ENCODE measurements at regions not wholly inside any gene's neighbourhood (a gene's known extent, or its start where the extent isn't known, plus 50 kb on each side); places are given as distances from the start of the nearest gene placed in this dataset.

DNA sequence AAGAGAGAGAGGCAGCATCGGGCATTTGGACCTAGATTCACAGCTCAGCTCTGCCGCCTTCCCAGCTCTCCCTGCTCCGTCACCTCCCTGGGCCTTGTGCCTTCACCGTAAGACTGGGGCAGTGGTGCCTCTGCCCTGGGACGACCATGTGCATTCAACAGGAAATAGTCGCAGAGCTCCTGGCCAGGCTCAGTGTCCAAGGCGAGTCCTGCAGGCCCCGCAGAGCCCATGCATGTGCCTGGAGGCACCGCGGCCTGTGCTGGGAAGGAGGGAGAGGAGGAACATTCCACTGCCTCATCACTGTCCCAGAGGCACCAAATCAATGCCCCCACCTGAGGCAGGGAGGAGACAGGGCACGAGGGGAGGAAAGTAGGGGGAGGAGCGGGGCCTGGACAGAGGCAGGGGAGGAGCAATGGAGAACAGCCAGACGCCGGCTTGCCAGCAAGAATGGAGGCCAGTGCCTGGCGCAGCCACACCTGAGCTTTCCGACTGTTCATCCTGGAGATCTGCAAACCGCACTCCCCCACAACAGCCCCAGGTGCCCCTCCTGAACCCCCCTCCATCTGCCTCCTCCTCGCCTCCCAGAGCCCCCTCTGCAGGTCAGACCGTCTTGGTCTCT lies 74.4 kb upstream of the PRR5 start:
- CTCF ChIA-PET = interaction anchor here (0.7 to 5.0 kb wide), 7 partner anchors 15 to 633 kb away, joined by 3 to 46 read pairs (median 3); no protein-coding TSS in a partner anchor
- Mint-ChIP-seq H3K27ac (no peak overlapping the region), H3K27me3 (ENCODE audit: low read depth) (no peaks in the 10 kb centered on the region), H3K4me1 (ENCODE audit: low read depth) (peaks cover 4% of the 10 kb centered on the region), H3K9me3 (peaks cover 6% of the 10 kb centered on the region), H3K36me3 (ENCODE audit: low read depth) (no peaks in the 10 kb centered on the region), H3K4me3 (no peak overlapping the region)
- DNase-seq = no peak
- intact Hi-C loops (cut with micrococcal nuclease) = loop anchor here (2.0 to 10.0 kb wide), 2 partner anchors 293 to 547 kb away; no protein-coding TSS in a partner anchor

DNA sequence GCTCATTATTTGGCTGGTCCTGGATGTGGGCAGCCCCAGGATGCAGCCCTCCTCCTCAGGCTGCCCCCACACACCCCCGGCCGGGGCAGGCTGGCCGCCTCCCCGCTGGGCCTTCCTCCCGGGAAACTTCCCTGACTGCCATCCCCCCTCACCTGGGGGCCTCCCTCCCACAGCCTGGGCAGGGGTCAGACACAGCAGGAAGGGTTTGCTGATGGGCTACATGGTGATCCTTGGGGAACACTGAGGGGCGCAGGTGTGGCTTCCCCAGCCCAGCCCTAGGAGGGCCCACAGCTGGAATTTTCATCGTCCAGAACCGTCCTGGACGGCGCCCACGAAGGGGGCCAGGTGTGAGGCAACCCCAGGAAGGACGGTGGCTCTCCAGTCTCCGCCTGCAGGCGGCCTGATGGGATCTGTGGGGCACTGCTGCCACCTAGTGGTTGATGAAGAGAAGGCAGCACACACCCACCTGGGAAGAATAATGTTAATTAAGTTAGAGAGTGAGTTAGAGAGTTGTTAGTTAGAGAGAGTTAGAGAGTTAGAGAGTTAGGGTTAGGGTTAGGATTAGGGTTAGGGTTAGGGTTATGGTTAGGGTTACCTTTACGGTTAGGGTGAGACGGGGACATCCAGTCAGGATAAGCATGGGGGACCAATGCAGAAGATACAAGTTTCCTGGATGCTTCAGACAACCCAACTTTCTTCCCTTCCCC lies 75.9 kb upstream of the PRR5 start:
- H3K4me1 Mint-ChIP-seq (ENCODE audit: low read depth) = peaks cover 4% of the 10 kb centered on the region
- DNase-seq = peak; percentile 84
- CTCF ChIA-PET = interaction anchor here (0.6 to 5.0 kb wide), 15 partner anchors 9 to 680 kb away, joined by 3 to 46 read pairs (median 3); partner anchors contain the start of gene PARVG
- H3K27me3 Mint-ChIP-seq (ENCODE audit: low read depth) = no peaks in the 10 kb centered on the region
- intact Hi-C loops (cut with micrococcal nuclease) = loop anchor here (1.0 to 10.0 kb wide), 3 partner anchors 291 to 633 kb away; no protein-coding TSS in a partner anchor
- H3K9me3 Mint-ChIP-seq = peaks cover 2% of the 10 kb centered on the region
- no peaks in the 10 kb centered on the region for H3K36me3 Mint-ChIP-seq (ENCODE audit: low read depth)
- no peak overlapping the region for H3K27ac Mint-ChIP-seq
- H3K4me3 Mint-ChIP-seq = no peak overlapping the region

GRCh38 chr22:44625421-44625760 lies 76.6 kb upstream of the PRR5 start:
- Mint-ChIP-seq H3K27ac (no peak overlapping the region), H3K27me3 (ENCODE audit: low read depth) (no peaks in the 10 kb centered on the region), H3K36me3 (ENCODE audit: low read depth) (no peaks in the 10 kb centered on the region), H3K4me1 (ENCODE audit: low read depth) (peaks cover 5% of the 10 kb centered on the region), H3K9me3 (no peaks in the 10 kb centered on the region), H3K4me3 (no peak overlapping the region)
- CTCF ChIA-PET = interaction anchor here (0.6 to 5.0 kb wide), 9 partner anchors 10 to 679 kb away, joined by 3 to 46 read pairs (median 3); partner anchors contain the start of gene PARVG
- intact Hi-C loops (cut with micrococcal nuclease) = loop anchor here (10.0 kb wide), 1 partner anchor 291 kb away; no protein-coding TSS in a partner anchor
- DNase-seq = no peak

DNA sequence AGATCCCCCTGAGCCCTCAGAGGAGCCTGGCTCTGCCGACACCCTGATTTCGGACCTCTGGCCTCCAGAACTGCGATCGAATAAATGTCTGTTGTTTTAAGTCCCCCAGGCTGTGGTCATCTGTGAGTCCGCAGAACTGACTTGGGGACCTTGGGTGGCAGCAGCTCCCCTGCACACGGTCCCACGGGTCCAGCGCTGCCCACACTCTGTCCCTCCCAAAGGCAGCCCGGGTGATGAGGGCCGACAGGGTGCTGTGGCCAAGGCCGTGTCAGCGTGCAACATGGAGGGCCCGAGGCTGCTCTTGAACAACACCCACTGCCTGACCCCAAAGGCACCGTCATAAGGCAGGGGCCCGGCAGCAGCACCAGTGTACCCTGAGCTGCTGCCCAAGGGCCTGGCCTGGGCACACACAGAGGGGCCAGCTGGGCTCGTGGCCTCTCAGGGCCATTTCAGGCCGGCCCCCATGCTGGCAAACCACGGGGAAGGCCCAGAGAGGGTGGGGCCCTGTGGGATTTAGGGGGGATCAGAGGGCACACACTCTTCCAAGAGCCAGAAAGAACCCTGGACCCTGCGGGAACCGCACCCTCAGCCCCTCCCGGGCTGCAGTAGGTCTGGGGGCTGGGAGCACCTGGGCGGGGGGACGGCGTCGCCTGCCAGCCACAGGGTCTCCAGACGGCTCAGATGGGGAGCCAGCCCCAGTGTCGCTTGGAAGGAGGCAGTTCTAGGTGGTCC lies 77.1 kb upstream of the PRR5 start:
- Mint-ChIP-seq H3K27ac (no peak overlapping the region), H3K4me1 (ENCODE audit: low read depth) (peaks cover 8% of the 10 kb centered on the region), H3K27me3 (ENCODE audit: low read depth) (no peaks in the 10 kb centered on the region), H3K4me3 (no peak overlapping the region), H3K36me3 (ENCODE audit: low read depth) (no peaks in the 10 kb centered on the region), H3K9me3 (no peaks in the 10 kb centered on the region)
- intact Hi-C loops (cut with micrococcal nuclease) = loop anchor here (5.0 to 10.0 kb wide), 2 partner anchors 290 to 443 kb away; partner anchors contain the start of gene PARVG
- CTCF ChIA-PET = interaction anchor here (0.9 to 5.0 kb wide), 4 partner anchors 11 to 630 kb away, joined by 3 to 46 read pairs (median 5); partner anchors contain the start of gene PARVG
- DNase-seq = no peak

GRCh38 chr22:44623771-44624510 lies 78.1 kb upstream of the PRR5 start:
- no peak overlapping the region for H3K27ac Mint-ChIP-seq
- intact Hi-C loops (cut with micrococcal nuclease) = loop anchor here (5.0 to 10.0 kb wide), 2 partner anchors 289 to 442 kb away; partner anchors contain the start of gene PARVG

DNA sequence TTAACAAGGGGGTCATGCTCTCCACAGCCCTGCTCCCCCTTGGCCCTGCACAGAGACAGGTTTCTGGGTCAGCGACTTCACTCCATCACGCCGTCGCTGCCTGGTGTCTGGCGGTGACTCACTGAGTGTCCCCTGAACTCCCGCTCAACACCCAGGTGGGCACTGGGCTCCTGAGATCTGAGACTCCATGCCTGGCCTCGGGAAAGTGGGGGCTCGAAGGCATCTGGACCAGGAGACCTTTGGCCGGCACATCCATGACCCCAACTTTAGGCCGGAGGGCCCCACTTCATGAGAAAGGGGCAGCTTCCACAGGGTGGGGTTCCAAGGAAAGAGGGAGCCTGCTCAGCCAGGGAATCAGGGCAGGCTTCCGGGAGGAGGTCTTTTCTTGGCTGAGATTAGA lies 79.3 kb upstream of the PRR5 start:
- intact Hi-C loops (cut with micrococcal nuclease) = loop anchor here (5.0 to 10.0 kb wide), 2 partner anchors 288 to 440 kb away; partner anchors contain the start of gene PARVG

More at GRCh38 chr22:44623771-44624510, 78.1 kb upstream of the PRR5 start:
- no peaks in the 10 kb centered on the region for H3K27me3 Mint-ChIP-seq (ENCODE audit: low read depth)
- peak; percentile 19 for DNase-seq
- H3K36me3 Mint-ChIP-seq (ENCODE audit: low read depth) = no peaks in the 10 kb centered on the region
- H3K4me3 Mint-ChIP-seq = no peak overlapping the region
- CTCF ChIA-PET = interaction anchor here (5.0 kb wide), 1 partner anchor 630 kb away, joined by 46 read pairs; no protein-coding TSS in a partner anchor
- no peaks in the 10 kb centered on the region for H3K9me3 Mint-ChIP-seq
- peaks cover 8% of the 10 kb centered on the region for H3K4me1 Mint-ChIP-seq (ENCODE audit: low read depth)

GRCh38 chr22:44622147-44622427 lies 79.9 kb upstream of the PRR5 start:
- H3K9me3 Mint-ChIP-seq = no peaks in the 10 kb centered on the region
- peaks cover 8% of the 10 kb centered on the region for H3K4me1 Mint-ChIP-seq (ENCODE audit: low read depth)
- no peaks in the 10 kb centered on the region for H3K36me3 Mint-ChIP-seq (ENCODE audit: low read depth)
- intact Hi-C loops (cut with micrococcal nuclease) = loop anchor here (5.0 to 10.0 kb wide), 2 partner anchors 287 to 440 kb away; partner anchors contain the start of gene PARVG
- peak; percentile 31 for DNase-seq
- no peak overlapping the region for H3K4me3 Mint-ChIP-seq
- H3K27me3 Mint-ChIP-seq (ENCODE audit: low read depth) = no peaks in the 10 kb centered on the region
- H3K27ac Mint-ChIP-seq = no peak overlapping the region
- CTCF ChIA-PET = no interaction called here

More for the DNA sequence above, 79.3 kb upstream of the PRR5 start:
- no peak overlapping the region for H3K4me3 Mint-ChIP-seq
- no peaks in the 10 kb centered on the region for H3K27me3 Mint-ChIP-seq (ENCODE audit: low read depth)
- no peak for DNase-seq
- H3K9me3 Mint-ChIP-seq = no peaks in the 10 kb centered on the region
- H3K4me1 Mint-ChIP-seq (ENCODE audit: low read depth) = peaks cover 8% of the 10 kb centered on the region
- no peaks in the 10 kb centered on the region for H3K36me3 Mint-ChIP-seq (ENCODE audit: low read depth)
- H3K27ac Mint-ChIP-seq = no peak overlapping the region
- CTCF ChIA-PET = no interaction called here

DNA sequence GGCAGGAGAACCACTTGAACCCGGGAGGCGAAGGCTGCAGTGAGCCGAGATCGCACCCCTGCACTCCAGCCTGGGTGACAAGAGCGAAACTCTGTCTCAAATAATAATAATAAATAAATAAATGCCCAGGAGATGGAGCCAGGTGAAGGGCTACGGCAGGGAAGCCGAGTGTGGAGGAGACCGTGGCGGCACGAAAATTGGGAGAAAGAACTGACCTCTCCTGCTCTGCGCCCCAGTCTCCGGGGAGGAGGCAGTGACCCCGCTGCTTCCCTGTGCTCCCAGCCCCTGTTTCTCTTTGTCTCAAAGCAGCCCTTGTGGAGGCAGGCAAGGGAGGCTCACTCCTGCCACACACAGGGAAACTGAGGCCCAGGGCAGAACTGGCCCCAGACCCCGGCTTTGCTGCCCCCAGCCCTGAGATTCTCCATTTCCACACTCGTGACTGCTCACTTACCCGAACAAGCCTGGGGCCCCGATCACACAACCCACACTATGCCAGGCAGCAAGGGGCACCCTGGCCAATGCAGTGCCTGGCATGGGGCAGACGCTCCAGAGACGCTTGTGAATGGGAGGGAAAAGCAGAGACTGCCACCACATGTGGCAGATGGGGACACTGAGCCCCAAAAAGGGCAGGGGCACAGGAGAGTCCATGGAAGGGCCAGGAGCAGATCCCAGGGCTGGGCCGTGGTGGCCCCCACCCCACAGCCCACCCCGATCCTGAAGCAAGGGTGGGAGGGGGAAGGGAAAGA lies 80.4 kb upstream of the PRR5 start:
- Mint-ChIP-seq H3K36me3 (ENCODE audit: low read depth) (no peaks in the 10 kb centered on the region), H3K27ac (no peak overlapping the region), H3K9me3 (no peaks in the 10 kb centered on the region), H3K4me3 (no peak overlapping the region), H3K4me1 (ENCODE audit: low read depth) (peaks cover 8% of the 10 kb centered on the region), H3K27me3 (ENCODE audit: low read depth) (no peaks in the 10 kb centered on the region)
- CTCF ChIA-PET = no interaction called here
- no peak for DNase-seq
- intact Hi-C loops (cut with micrococcal nuclease) = loop anchor here (5.0 to 10.0 kb wide), 2 partner anchors 287 to 439 kb away; partner anchors contain the start of gene PARVG

DNA sequence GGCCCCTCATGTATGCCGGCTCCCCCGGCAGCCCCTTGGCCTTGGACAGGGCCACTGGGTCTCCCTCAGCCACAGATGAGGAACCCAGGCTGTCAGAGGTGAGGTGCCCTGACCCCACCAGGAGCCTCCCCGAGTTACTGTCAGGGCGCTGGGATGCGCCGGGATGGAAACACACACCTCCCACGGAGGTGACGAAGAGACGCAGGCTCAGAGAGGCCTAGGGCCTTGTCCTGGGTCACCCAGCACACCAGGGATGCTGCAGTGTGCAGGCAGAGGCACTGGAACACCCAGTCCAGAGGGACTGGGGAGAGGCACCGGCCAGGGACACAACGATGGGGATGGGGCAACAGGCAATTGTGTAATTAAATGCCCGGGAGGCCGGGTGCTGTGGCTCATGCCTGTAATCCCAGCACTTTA lies 81.2 kb upstream of the PRR5 start:
- H3K4me1 Mint-ChIP-seq (ENCODE audit: low read depth) = peaks cover 5% of the 10 kb centered on the region
- intact Hi-C loops (cut with micrococcal nuclease) = loop anchor here (5.0 to 10.0 kb wide), 2 partner anchors 286 to 439 kb away; partner anchors contain the start of gene PARVG
- no peak for DNase-seq
- H3K36me3 Mint-ChIP-seq (ENCODE audit: low read depth) = no peaks in the 10 kb centered on the region
- H3K9me3 Mint-ChIP-seq = no peaks in the 10 kb centered on the region
- H3K27ac Mint-ChIP-seq = no peak overlapping the region
- CTCF ChIA-PET = no interaction called here
- no peak overlapping the region for H3K4me3 Mint-ChIP-seq
- no peaks in the 10 kb centered on the region for H3K27me3 Mint-ChIP-seq (ENCODE audit: low read depth)

- Mint-ChIP-seq H3K36me3 (ENCODE audit: low read depth) (no peaks in the 10 kb centered on the region), H3K4me1 (ENCODE audit: low read depth) (peaks cover 5% of the 10 kb centered on the region), H3K27ac (no peak overlapping the region), H3K27me3 (ENCODE audit: low read depth) (no peaks in the 10 kb centered on the region), H3K4me3 (peak overlapping the region; percentile 17), H3K9me3 (peaks cover 2% of the 10 kb centered on the region)
- DNase-seq = peak; percentile 87
- CTCF ChIA-PET = no interaction called here
- intact Hi-C loops (cut with micrococcal nuclease) = loop anchor here (5.0 to 10.0 kb wide), 2 partner anchors 285 to 438 kb away; partner anchors contain the start of gene PARVG
These were observed 81.7 kb upstream of the PRR5 start for GRCh38 chr22:44620129-44620840.
